ENCODE measurements at regions not wholly inside any gene's neighbourhood (a gene's known extent, or its start where the extent isn't known, plus 50 kb on each side); places are given as distances from the start of the nearest gene placed in this dataset.

- no peak for TF ChIP-seq FOXP4 (CRISPR knock-in tag; IDR thresholded peaks at IDR 0.05)
- TF ChIP-seq ZNF532 (CRISPR knock-in tag; IDR thresholded peaks at IDR 0.05; ENCODE audit: borderline replicate concordance), result no peak
- no peak for TF ChIP-seq HMGXB4 (CRISPR knock-in tag; IDR thresholded peaks at IDR 0.05)
- no peak for TF ChIP-seq ESRRA (CRISPR knock-in tag; IDR thresholded peaks at IDR 0.05; ENCODE audit: borderline replicate concordance)
- TF ChIP-seq E2F4 (CRISPR knock-in tag; IDR thresholded peaks at IDR 0.05; ENCODE audit: borderline replicate concordance, low read depth), result no peak
- TF ChIP-seq ATF3 (CRISPR knock-in tag; conservative IDR thresholded peaks at IDR 0.05), result no peak
- no peak for TF ChIP-seq ZNF138 (CRISPR knock-in tag; conservative IDR thresholded peaks at IDR 0.05)
- TF ChIP-seq ZBTB43 (CRISPR knock-in tag; IDR thresholded peaks at IDR 0.05), result no peak
- no peak for TF ChIP-seq ARID4B (CRISPR knock-in tag; IDR thresholded peaks at IDR 0.05; ENCODE audit: borderline replicate concordance)
- TF ChIP-seq ZMAT4 (CRISPR knock-in tag; IDR thresholded peaks at IDR 0.05), result no peak
These were observed 159.4 kb upstream of the SULF2 start (continued) for GRCh38 chr20:47944682-47945081.
